ENCODE measurements at regions not wholly inside any gene's neighbourhood (a gene's known extent, or its start where the extent isn't known, plus 50 kb on each side); places are given as distances from the start of the nearest gene placed in this dataset.
"Not testable (repeated sequence)": the region's sequence is repeated elsewhere in the genome, so short reads cannot be mapped to it uniquely, and the experiment has no call there.

DNA sequence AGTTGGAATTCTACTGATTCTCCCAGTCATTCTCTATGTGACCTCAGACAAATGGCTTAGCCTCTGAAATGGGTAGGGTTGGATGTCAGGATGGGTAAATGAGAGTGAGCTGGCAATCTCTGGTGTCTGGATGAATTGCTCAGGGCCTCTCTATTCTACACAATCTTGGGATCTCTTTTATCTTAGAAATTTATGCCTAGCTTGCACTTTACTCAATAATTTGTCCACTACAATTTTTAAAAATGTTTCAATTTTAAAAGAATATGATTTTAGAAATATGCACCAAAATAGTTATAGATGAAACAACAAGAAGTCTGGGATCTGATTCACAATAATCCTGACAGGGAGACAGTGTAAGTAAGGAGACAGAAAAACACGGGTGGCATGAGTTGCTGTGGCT lies 134.1 kb downstream of the KLRB1 start:
- DNase-seq (ENCODE audit: low spot score in 2 of 2); H3K4me1 ChIP-seq; H3K9me3 ChIP-seq; H3K27ac ChIP-seq; H3K4me3 ChIP-seq; H3K36me3 ChIP-seq; H3K27me3 ChIP-seq; intact Hi-C loops (cut with DNase I): not testable (repeated sequence)

DNA sequence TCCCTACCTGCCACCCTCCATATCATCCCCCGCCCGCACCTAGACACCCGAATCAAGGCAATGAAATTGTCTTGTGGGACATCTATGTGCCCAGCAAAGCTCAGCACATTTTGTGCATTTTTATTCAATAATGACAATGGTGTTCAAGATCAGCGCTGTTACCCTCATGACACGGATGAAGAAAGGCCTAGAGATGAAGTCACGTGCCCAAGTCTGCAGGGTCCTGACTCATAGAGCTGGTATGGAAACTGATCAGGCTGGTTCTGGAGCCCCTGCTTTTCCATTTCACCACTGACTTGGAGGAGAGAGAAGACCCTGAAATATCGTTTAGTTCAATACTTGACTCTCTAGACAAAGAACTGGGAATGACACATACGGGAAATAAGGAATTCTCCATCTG lies 136.2 kb downstream of the KLRB1 start:
- H3K27ac ChIP-seq; H3K27me3 ChIP-seq; H3K4me1 ChIP-seq; DNase-seq (ENCODE audit: low spot score in 2 of 2); H3K4me3 ChIP-seq; H3K9me3 ChIP-seq; H3K36me3 ChIP-seq; intact Hi-C loops (cut with DNase I): not testable (repeated sequence)

DNA sequence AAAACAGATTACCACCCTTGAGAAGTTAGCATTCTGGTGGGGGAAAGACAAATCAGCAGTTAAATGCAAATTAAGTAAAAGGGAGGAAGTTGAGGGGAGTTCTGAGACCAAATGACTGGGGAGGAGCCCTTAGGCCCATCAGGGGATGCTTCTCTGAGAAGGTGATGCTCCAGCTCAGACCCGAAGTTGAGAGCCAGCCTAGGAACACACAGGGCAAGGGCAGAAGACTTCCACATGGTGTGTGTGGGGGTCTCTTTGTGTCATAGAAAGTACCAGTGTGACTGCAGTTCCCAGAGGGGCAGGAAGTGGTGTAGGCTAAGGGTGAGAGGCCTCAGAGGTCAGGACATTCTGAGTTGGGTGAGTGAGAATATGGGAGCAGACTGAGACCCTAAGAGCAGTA lies 137.3 kb downstream of the KLRB1 start:
- DNase-seq (ENCODE audit: low spot score in 2 of 2); intact Hi-C loops (cut with DNase I); H3K27ac ChIP-seq; H3K4me3 ChIP-seq; H3K9me3 ChIP-seq; H3K27me3 ChIP-seq; H3K4me1 ChIP-seq; H3K36me3 ChIP-seq: not testable (repeated sequence)

DNA sequence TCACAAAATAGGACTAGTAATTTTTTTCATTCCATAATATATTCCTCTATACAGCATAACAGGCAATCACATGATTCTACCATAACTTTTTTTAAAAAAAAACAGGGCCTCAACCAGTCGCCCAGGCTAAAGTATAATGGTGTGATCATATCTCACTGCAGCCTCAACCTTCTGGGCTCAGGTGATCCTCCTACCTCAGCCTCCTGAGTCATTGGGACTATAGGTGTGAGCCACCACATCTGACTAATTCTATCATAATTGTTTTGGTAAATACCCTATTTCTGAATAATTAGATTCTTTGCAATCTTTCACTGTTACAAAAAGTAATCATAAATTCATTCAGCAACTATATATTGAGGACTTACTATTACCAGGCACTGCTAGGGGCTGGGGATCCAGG lies 137.8 kb downstream of the KLRB1 start:
- H3K36me3 ChIP-seq; H3K27me3 ChIP-seq; intact Hi-C loops (cut with DNase I); H3K9me3 ChIP-seq; H3K4me1 ChIP-seq; H3K27ac ChIP-seq; H3K4me3 ChIP-seq; DNase-seq (ENCODE audit: low spot score in 2 of 2): not testable (repeated sequence)

DNA sequence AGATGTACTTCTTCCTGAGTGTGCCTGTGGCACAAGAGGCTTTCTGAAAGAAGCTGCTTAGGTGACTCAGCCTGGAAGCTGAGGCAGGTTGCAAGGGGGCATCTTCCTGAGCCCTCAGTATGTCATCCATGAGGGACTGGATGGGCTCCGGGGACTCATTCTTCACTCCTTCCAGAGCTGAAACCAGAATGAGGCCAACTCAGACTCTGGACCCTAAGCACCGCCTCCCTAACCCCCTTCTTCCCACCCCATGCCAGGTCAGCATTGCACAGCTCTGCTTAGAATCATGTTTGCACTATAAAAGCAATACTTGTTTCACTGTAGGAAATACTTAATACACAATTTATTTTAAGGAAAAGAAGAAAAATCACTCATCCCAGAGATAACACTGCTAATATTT lies 138.3 kb downstream of the KLRB1 start:
- DNase-seq (ENCODE audit: low spot score in 2 of 2); H3K4me1 ChIP-seq; H3K27me3 ChIP-seq; H3K36me3 ChIP-seq; intact Hi-C loops (cut with DNase I); H3K4me3 ChIP-seq; H3K27ac ChIP-seq; H3K9me3 ChIP-seq: not testable (repeated sequence)

DNA sequence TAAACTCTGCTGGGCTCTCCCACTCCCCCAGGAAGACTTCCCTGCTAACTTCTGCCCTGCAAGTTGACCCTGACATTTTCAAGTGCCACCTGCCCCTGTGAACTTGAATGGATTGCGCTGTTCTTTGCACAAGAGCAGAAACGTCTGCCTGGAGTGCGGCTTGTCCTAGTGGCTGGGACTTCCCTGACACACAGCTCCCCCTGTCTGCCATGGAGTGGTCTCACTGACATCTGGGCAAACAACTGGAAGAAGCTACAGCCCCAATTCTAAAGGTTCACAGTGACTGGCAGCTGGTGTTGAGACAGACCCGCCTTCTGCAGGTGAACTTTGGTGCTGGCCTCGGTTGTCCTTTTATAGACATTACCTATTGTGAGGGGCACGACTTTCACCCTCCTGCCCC lies 138.7 kb downstream of the KLRB1 start:
- intact Hi-C loops (cut with DNase I); H3K27ac ChIP-seq; H3K9me3 ChIP-seq; H3K4me3 ChIP-seq; H3K36me3 ChIP-seq; H3K27me3 ChIP-seq; DNase-seq (ENCODE audit: low spot score in 2 of 2); H3K4me1 ChIP-seq: not testable (repeated sequence)
- TF ChIP-seq, protein P1, sequence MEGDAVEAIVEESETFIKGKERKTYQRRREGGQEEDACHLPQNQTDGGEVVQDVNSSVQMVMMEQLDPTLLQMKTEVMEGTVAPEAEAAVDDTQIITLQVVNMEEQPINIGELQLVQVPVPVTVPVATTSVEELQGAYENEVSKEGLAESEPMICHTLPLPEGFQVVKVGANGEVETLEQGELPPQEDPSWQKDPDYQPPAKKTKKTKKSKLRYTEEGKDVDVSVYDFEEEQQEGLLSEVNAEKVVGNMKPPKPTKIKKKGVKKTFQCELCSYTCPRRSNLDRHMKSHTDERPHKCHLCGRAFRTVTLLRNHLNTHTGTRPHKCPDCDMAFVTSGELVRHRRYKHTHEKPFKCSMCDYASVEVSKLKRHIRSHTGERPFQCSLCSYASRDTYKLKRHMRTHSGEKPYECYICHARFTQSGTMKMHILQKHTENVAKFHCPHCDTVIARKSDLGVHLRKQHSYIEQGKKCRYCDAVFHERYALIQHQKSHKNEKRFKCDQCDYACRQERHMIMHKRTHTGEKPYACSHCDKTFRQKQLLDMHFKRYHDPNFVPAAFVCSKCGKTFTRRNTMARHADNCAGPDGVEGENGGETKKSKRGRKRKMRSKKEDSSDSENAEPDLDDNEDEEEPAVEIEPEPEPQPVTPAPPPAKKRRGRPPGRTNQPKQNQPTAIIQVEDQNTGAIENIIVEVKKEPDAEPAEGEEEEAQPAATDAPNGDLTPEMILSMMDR (IDR thresholded peaks at IDR 0.05), result peak in 2 of 3 experiments; percentile 21 to 42

DNA sequence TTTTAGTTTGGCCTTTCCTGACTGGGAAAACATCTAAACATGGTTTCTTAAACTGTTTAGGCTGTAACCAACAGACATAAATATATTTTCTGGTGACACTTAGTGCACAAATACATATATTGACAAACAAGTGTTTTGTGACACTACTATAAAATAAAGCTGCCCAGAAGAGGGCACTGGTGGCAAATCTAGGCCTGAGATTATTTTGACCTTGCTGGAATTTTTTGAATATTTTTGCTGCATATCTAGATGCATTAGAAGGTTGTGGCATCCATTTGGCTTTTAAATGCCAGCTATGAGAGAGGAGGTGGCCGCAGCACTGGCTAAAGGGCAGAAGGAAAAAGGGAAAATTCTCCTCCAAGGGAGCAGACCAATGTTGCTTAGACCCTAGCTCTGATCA lies 139.6 kb downstream of the KLRB1 start:
- H3K36me3 ChIP-seq; H3K4me1 ChIP-seq; H3K4me3 ChIP-seq; H3K27me3 ChIP-seq; intact Hi-C loops (cut with DNase I); H3K9me3 ChIP-seq; DNase-seq (ENCODE audit: low spot score in 2 of 2); H3K27ac ChIP-seq: not testable (repeated sequence)

DNA sequence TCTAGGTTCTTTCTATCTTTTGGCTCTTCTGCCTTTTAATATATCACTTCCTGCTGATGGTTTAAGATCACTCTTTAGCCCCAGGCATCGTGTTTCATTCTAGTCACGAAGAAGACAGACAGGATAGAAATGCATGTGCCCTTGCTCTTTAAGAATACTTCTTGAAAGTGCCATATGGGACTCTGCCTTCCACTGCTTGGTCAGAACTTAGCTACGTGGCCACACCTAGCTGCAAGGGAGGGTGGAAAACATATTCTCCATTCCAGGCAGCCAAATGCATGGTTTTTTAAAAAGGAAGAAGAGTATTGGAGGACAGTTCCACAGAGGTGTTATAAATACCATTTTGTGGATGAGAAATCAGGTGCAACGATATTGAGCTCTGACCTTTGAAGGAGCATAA lies 143.3 kb downstream of the KLRB1 start:
- H3K27ac ChIP-seq, result no peak overlapping the region
- no peak overlapping the region for H3K4me3 ChIP-seq
- H3K36me3 ChIP-seq, result no peaks in the 10 kb centered on the region
- H3K4me1 ChIP-seq, result no peaks in the 10 kb centered on the region
- DNase-seq (ENCODE audit: low spot score in 2 of 2), result no peak
- TF ChIP-seq, protein P1 (IDR thresholded peaks at IDR 0.05), result no peak
- no peaks in the 10 kb centered on the region for H3K27me3 ChIP-seq
- intact Hi-C loops (cut with DNase I), result no loop called here
- no peaks in the 10 kb centered on the region for H3K9me3 ChIP-seq

DNA sequence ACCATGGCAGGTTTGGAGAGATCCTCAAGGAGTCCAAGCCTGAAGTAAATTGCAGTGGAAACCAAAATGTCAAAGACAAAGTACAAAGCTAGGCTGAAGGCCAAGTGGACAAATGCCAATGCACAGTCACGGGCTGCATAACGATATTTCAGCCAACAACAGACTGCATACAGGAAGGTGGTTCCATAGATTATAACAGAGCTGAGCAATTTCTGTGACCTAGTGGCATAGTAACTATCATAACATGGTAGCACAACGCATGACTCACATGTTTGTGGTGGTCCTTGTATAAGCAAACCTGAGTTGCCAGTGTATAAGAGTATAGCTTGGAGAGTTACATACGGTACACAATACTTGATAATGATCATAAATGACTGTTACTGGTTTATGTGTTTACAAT lies 152.2 kb downstream of the KLRB1 start:
- H3K27ac ChIP-seq; H3K36me3 ChIP-seq; H3K4me1 ChIP-seq; H3K4me3 ChIP-seq; DNase-seq (ENCODE audit: low spot score in 2 of 2); H3K27me3 ChIP-seq; H3K9me3 ChIP-seq; intact Hi-C loops (cut with DNase I): not testable (repeated sequence)

DNA sequence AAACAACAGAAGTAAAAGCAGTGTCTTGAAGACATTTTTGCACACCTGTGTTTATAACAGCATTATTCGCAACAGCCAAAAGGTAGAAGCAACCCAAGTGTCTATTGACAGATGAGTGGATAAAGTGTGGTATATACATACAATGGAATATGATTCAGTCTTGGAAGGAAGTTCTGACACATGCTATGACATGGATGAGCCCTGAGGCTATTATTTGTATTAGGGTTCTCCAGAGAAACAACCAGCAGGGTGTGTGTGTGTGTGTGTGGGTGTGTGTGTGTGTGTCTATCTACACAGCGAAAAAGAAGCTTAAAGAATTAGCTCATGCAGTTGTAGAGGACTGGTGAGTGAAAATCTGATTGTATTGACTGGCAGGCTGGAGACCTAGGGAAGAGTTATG lies 153.7 kb downstream of the KLRB1 start:
- H3K27ac ChIP-seq; H3K9me3 ChIP-seq; H3K27me3 ChIP-seq; intact Hi-C loops (cut with DNase I); H3K36me3 ChIP-seq; DNase-seq (ENCODE audit: low spot score in 2 of 2); H3K4me1 ChIP-seq; H3K4me3 ChIP-seq: not testable (repeated sequence)

DNA sequence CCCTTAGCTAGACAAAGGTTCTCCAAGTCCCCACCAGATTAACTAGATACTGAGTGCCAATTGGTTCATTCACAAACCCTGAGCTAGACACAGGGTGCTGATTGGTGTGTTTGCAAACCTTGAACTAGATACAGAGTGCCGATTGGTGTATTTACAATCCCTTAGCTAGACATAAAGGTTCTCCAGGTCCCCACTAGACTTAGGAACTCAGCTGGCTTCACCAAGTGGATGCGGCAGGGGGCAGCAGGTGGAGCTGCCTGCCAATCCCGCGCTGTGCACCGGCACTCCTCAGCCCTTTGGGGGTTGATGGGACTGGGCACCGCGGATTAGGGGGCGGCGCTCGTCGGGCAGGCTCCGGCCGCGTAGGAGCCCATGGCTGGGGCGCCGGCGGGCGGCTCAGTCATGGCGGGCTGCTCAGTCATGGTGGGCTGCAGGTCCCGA lies 157.6 kb downstream of the KLRB1 start:
- DNase-seq (ENCODE audit: low spot score in 2 of 2); H3K9me3 ChIP-seq; H3K4me1 ChIP-seq; H3K27me3 ChIP-seq; H3K36me3 ChIP-seq; intact Hi-C loops (cut with DNase I); H3K27ac ChIP-seq: not testable (repeated sequence)
- H3K4me3 ChIP-seq, result peak overlapping the region in 1 of 2 donors; percentile 51

DNA sequence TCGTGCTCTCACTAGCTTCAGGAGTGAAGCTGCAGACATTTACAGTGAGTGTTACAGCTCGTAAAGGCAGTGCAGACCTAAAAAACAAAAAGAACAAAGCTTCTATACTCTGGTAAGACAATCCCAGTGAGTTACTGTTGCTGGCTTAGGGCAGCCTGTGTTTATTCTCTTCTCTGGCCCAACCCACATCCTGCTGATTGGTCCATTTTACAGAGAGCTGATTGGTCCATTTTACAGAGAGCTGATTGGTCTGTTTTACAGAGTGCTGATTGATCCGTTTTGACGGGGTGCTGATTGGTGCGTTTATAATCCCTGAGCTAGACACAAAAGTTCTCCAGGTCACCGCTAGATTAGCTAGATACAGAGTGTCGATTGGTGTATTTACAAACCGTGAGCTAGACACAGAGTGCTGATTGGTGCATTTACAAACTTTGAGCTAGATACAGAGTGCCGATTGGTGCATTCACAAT lies 158.0 kb downstream of the KLRB1 start:
- H3K36me3 ChIP-seq; H3K9me3 ChIP-seq; H3K4me1 ChIP-seq; H3K27ac ChIP-seq; DNase-seq (ENCODE audit: low spot score in 2 of 2); intact Hi-C loops (cut with DNase I); H3K4me3 ChIP-seq; H3K27me3 ChIP-seq: not testable (repeated sequence)
